ENCODE measurements at regions not wholly inside any gene's neighbourhood (a gene's known extent, or its start where the extent isn't known, plus 50 kb on each side); places are given as distances from the start of the nearest gene placed in this dataset.

GRCh38 chr9:22643541-22643940 is 196.9 kb downstream of the DMRTA1 start:
- no peak for TF ChIP-seq CTCF (IDR thresholded peaks at IDR 0.05)
- TF ChIP-seq POLR2A (IDR thresholded peaks at IDR 0.05): no peak
- TF ChIP-seq EP300 (IDR thresholded peaks at IDR 0.05): no peak

Measured in tibial nerve (tissue), 4 donors.